Adipocyte (in vitro differentiated cells): ENCODE measurements at regions not wholly inside any gene's neighbourhood (a gene's known extent, or its start where the extent isn't known, plus 50 kb on each side); places are given as distances from the start of the nearest gene placed in this dataset.
"Not testable (repeated sequence)": the region's sequence is repeated elsewhere in the genome, so short reads cannot be mapped to it uniquely, and the experiment has no call there.

Experiments
- DNase-seq: peaks from one replicate; pipeline ENCODE4 v3.0.0-alpha.2; 2015; ENCODE audit warnings: low read depth
- H3K27me3 ChIP-seq: replicated peaks from 2 replicates; pipeline ENCODE4 v1.7.0; 2013; ENCODE audit warnings: mild to moderate bottlenecking, low read length, moderate library complexity; ENCODE audit not compliant: control insufficient read depth, insufficient read depth
- H3K36me3 ChIP-seq: 2 replicates; pipeline ENCODE4 v1.7.0; 2013; ENCODE audit warnings: low read length, mild to moderate bottlenecking, moderate library complexity; ENCODE audit not compliant: control insufficient read depth, insufficient read depth, severe bottlenecking
- H3K4me1 ChIP-seq: 2 replicates; pipeline ENCODE4 v1.7.0; 2013; ENCODE audit warnings: mild to moderate bottlenecking, low read length, moderate library complexity; ENCODE audit not compliant: control insufficient read depth, insufficient read depth
- H3K4me3 ChIP-seq: 2 replicates; pipeline ENCODE4 v1.7.0; 2013; ENCODE audit warnings: mild to moderate bottlenecking, low read length, moderate library complexity
- H3K9ac ChIP-seq: 2 replicates; pipeline ENCODE4 v1.7.0; 2013; ENCODE audit warnings: mild to moderate bottlenecking, low read length, moderate library complexity
- H3K9me3 ChIP-seq: 2 replicates; pipeline ENCODE4 v1.7.0; 2013; ENCODE audit warnings: mild to moderate bottlenecking, low read length, moderate library complexity; ENCODE audit not compliant: control insufficient read depth

DNA sequence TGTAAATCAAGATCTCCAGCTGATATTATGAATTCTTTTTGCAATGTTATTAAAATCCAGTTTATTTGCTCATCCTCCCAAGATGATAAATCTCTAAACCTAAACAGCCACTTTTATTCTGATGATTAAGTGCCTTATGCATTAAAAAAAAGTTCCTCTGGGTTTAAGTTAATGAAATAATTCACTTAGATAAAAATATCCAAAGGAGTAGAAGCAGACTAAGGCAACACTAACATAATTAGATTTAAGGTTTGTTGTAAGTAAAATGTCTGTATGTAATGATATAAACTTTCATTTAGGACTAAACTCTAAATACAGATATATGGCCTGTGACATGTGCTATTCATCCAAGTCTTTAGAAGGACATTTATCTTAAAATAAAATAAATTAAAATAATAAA, 457.2 kb downstream of the TENT5A start:
- Histone ChIP-seq H3K27me3 (no peaks in the 10 kb centered on the region), H3K9me3 (no peaks in the 10 kb centered on the region), H3K4me3 (no peak overlapping the region), H3K4me1 (no peaks in the 10 kb centered on the region), H3K36me3 (no peaks in the 10 kb centered on the region), H3K9ac (no peak overlapping the region)
- DNase-seq = no peak

DNA sequence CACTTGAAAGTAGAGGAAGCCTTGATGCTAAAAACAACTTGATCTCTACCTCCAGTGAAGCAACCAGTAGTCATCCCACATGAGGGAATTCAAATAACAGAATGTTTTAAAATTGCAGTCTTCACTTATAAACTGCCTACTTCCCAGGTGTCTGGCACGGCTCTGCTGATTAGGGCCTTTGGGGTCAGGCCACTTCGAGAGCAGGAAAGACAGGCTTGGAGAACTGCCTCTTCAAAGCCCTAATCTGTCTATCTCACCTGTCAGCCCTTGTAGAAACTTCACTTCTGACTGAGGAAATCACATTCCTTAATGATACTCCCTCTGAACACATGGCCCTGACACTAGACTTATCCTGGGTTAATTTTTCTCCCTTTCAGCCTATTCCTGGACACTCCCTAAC, 458.6 kb downstream of the TENT5A start:
- H3K4me3 ChIP-seq = no peak overlapping the region

DNA sequence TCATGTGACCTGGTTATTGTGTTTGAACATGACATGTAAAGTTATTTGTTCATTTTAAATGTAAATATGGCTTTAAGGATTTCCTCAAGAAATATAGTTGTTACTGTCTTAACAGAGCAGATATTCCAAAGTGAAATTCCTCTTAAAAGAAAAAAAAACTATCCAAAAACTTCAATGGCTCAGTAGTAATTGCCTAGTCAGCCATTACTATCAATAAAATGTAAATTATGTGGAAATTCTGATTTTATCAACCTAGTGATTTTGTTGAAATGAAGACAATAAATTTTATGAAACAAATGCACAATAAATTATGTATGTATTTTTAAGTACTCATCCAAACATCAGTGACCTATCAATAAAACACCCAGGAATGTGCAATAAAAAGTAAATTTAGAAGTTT, 463.3 kb downstream of the TENT5A start:
- no peak overlapping the region for H3K4me3 ChIP-seq
- no peaks in the 10 kb centered on the region for H3K36me3 ChIP-seq
- DNase-seq = no peak
- no peak overlapping the region for H3K9ac ChIP-seq
- no peaks in the 10 kb centered on the region for H3K9me3 ChIP-seq
- H3K27me3 ChIP-seq = no peaks in the 10 kb centered on the region
- no peaks in the 10 kb centered on the region for H3K4me1 ChIP-seq

More for the DNA sequence above, 458.6 kb downstream of the TENT5A start:
- Histone ChIP-seq H3K4me1 (no peaks in the 10 kb centered on the region), H3K9me3 (no peaks in the 10 kb centered on the region), H3K27me3 (no peaks in the 10 kb centered on the region), H3K36me3 (no peaks in the 10 kb centered on the region), H3K9ac (no peak overlapping the region)
- DNase-seq = no peak

DNA sequence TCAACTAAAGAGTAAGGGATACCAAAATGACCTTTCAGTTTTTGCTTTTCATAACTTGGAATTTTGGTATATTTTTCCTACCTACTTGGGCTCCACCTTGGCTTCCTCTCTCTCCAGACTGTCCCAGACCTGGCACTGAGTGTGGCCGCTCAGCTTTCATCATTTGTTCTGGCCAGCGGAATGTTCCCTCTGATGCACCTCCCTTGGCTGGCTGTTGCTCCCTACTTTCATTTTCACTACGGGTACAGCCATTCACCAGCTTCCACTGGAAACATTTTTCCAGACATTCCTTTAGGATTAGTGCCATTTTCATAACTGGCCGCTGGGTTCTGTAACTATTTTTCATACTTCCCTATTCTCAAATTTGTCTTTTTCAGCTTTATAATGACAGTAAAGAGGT, 487.4 kb downstream of the TENT5A start:
- DNase-seq = peak; percentile 91
- peak overlapping the region; percentile 55 for H3K9ac ChIP-seq
- H3K27me3 ChIP-seq = no peaks in the 10 kb centered on the region
- no peaks in the 10 kb centered on the region for H3K9me3 ChIP-seq
- H3K4me3 ChIP-seq = peak overlapping the region; percentile 74
- H3K36me3 ChIP-seq = no peaks in the 10 kb centered on the region
- H3K4me1 ChIP-seq = peaks cover 6% of the 10 kb centered on the region

DNA sequence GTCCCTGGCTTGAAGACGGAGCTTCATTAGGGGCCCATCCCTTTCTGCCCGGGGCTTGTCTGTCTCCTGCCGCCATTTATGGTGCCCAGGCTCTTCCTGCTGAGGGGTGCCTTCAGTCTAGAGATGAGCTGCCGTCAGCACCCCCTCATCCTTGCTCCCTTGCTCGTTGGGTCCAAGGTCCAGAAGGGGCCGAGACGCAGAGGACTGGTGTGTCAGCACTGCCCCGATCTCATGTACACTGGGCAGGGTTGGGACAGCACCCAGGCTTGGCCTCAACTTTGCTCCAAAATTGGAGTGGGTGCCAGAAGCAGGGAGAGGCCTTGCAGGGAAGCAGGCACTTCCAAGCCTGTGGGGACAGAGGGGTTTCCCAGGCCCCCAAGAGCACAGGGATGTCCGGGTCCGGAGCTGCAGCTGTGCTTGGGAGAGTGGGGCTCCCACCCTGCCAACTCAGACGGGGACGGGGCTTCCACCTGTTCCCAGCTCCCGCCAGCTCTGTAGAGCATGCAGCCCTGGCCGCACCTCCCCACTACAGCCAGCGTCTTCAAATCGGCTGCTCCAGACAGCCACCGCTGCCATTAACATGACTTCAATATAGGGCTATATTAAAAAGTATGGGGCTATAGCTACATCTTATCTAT, 488.8 kb downstream of the TENT5A start:
- Histone ChIP-seq H3K4me1 (peaks cover 6% of the 10 kb centered on the region), H3K4me3 (no peak overlapping the region), H3K9me3 (no peaks in the 10 kb centered on the region), H3K9ac (no peak overlapping the region), H3K36me3 (no peaks in the 10 kb centered on the region), H3K27me3 (no peaks in the 10 kb centered on the region)
- no peak for DNase-seq

DNA sequence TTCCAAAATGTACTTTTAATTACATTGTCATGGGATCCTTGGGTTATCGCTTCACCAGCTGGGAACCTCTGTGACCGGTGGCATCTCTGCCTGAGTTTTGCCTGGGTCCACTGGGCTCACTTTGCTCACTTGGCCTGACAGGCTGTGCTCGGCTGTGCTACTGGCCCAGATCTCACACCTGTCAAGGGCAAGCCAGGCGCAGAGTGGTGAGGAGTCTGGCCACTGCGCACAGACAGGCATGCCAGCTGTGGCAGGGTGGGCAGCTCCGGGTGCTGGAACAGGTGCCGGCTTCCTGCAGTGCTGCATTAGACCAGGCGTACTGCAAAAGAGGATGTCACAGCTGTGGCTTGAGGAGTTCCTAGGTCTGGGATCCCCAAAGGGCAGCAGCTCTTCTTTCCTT, 489.8 kb downstream of the TENT5A start:
- no peaks in the 10 kb centered on the region for H3K27me3 ChIP-seq
- H3K36me3 ChIP-seq = no peaks in the 10 kb centered on the region
- no peaks in the 10 kb centered on the region for H3K9me3 ChIP-seq
- no peak overlapping the region for H3K9ac ChIP-seq
- no peak overlapping the region for H3K4me3 ChIP-seq
- H3K4me1 ChIP-seq = peaks cover 6% of the 10 kb centered on the region
- DNase-seq = no peak

DNA sequence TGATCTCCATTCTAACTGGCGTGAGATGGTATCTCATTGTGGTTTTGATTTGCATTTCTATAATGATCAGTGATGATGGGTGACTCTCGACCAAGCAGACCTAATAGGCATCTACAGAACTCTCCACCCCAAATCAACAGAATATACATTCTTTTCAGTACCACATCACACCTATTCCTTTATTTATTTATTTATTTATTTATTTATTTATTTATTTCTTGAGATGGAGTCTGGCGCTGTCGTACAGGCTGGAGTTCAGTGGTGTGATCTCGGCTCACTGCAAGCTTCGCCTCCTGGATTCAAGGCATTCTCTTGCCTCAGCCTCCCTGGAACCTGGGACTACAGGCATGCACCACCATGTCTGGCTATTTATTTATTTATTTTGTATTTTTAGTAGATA, 496.3 kb downstream of the TENT5A start:
- not testable (repeated sequence) for H3K9ac ChIP-seq, H3K4me1 ChIP-seq, H3K9me3 ChIP-seq, H3K36me3 ChIP-seq, H3K4me3 ChIP-seq, DNase-seq, H3K27me3 ChIP-seq

DNA sequence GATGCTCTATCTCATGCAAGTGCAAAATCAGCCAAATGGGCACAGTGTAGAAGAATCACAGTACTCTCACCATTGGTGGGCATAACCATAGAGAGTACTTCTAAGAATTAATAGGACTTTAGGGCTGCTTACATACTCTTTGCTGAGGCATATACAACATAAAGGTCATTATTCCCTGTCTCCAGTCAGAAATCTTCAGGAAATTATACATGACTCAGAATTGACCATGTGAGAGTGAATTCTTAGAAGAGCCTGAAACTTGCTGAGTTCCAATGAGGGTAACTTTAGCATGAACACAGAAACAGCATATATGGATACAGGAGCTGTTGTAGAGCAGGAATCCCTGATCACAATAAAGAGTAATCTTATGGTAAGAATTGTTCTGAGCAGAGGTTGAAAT, 498.7 kb downstream of the TENT5A start:
- H3K36me3 ChIP-seq = no peaks in the 10 kb centered on the region
- H3K4me3 ChIP-seq = no peak overlapping the region
- H3K9me3 ChIP-seq = peaks cover 2% of the 10 kb centered on the region
- no peaks in the 10 kb centered on the region for H3K4me1 ChIP-seq
- DNase-seq = no peak
- H3K27me3 ChIP-seq = no peaks in the 10 kb centered on the region
- H3K9ac ChIP-seq = no peak overlapping the region

DNA sequence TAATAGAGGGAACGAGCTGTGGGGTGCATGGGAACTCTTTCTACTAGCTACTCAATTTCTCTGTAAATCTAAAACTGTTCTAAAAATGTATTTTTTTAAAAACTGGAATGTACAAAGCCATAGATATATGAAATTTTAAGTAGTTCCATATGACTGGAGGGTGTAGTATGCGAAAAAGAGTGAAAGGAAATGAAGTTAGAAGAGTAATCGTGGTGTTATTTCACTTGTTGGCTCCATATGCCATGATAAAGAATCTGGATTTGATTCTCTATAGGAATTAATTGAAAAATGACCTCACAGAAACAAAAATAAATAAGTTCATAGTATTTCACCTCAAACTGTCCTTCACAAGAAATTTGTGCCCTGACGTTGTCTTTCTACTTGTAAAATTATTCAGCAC, 500.2 kb downstream of the TENT5A start:
- H3K36me3 ChIP-seq = no peaks in the 10 kb centered on the region
- peaks cover 2% of the 10 kb centered on the region for H3K9me3 ChIP-seq
- H3K4me3 ChIP-seq = no peak overlapping the region
- no peaks in the 10 kb centered on the region for H3K4me1 ChIP-seq
- no peak overlapping the region for H3K9ac ChIP-seq
- no peaks in the 10 kb centered on the region for H3K27me3 ChIP-seq
- no peak for DNase-seq

DNA sequence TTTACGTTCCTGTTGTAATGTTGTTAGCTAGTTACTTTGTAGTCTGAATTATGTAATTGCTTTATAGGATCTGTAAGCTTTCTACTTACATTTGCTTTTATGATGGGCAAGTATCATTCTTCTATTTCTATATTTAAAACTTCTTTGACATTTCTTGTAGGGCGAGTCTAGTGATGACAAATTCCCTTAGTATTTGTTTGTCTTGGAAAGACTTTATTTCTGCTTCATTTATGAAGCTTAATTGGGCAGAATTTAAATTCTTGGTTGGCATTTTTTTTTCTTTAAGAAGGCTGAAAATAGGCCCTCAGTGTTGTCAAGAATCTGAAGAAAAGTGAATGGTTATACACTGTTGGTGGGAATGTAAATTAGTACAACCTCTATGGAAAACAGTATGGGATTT, 506.3 kb downstream of the TENT5A start:
- Histone ChIP-seq H3K9ac (no peak overlapping the region), H3K36me3 (no peaks in the 10 kb centered on the region), H3K4me1 (peaks cover 6% of the 10 kb centered on the region), H3K4me3 (no peak overlapping the region), H3K9me3 (peaks cover 12% of the 10 kb centered on the region), H3K27me3 (no peaks in the 10 kb centered on the region)
- DNase-seq = no peak

DNA sequence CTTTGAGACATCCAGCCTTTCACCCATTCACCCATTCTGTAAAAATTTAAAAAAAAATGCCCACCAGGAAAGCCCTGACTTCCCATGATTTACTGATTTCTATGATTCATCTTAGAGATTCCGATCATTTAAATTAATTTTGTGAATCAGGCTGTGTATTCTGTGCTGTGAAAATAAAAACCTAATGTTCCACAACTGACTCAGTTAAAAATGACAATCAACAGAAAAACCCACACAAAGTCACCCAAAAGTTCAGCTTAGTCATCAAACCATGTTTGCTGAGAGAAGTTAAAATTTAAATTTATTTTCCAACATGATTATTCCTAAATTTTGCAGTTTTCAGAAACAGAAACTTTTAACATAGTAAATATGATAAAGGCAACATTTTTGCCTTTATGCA, 509.9 kb downstream of the TENT5A start:
- Histone ChIP-seq H3K9ac (no peak overlapping the region), H3K27me3 (no peaks in the 10 kb centered on the region), H3K4me1 (peaks cover 6% of the 10 kb centered on the region), H3K9me3 (peaks cover 9% of the 10 kb centered on the region), H3K4me3 (no peak overlapping the region), H3K36me3 (no peaks in the 10 kb centered on the region)
- DNase-seq = no peak
